Stimulated activated CD8-positive, alpha-beta memory T cell treated with anti-CD3 and anti-CD28 coated beads, Interleukin-4, amount 100 ng/mL, for 48 hours (primary cell): ENCODE measurements at regions not wholly inside any gene's neighbourhood (a gene's known extent, or its start where the extent isn't known, plus 50 kb on each side); places are given as distances from the start of the nearest gene placed in this dataset.

Source experiments
- DNase-seq: peaks from one replicate; pipeline ENCODE4 v3.0.0-alpha.2; 2020

GRCh38 chr4:30614771-30615170, 105.4 kb upstream of the PCDH7 start:
- no peak for DNase-seq

GRCh38 chr4:30616942-30617646, 103.1 kb upstream of the PCDH7 start:
- DNase-seq = no peak

GRCh38 chr4:30617836-30618235, 102.3 kb upstream of the PCDH7 start:
- DNase-seq = no peak

GRCh38 chr4:30619679-30620078, 100.5 kb upstream of the PCDH7 start:
- DNase-seq = no peak

- no peak for DNase-seq
Measured at GRCh38 chr4:30620711-30621110, 99.5 kb upstream of the PCDH7 start.

GRCh38 chr4:30630431-30630830, 89.7 kb upstream of the PCDH7 start:
- DNase-seq = no peak

- no peak for DNase-seq
Measured at GRCh38 chr4:30632751-30633150, 87.4 kb upstream of the PCDH7 start.

- DNase-seq = no peak
Measured at GRCh38 chr4:30641345-30641744, 78.8 kb upstream of the PCDH7 start.

- DNase-seq = no peak
Measured at GRCh38 chr4:30642567-30642966, 77.6 kb upstream of the PCDH7 start.

GRCh38 chr4:30653291-30653690, 66.9 kb upstream of the PCDH7 start:
- no peak for DNase-seq

GRCh38 chr4:30656828-30657227, 63.3 kb upstream of the PCDH7 start:
- DNase-seq = no peak

- DNase-seq = no peak
Measured at GRCh38 chr4:30667919-30668318, 52.2 kb upstream of the PCDH7 start.

- no peak for DNase-seq
Measured at GRCh38 chr4:30670206-30670605, 50.0 kb upstream of the PCDH7 start.
